ENCODE measurements at regions not wholly inside any gene's neighbourhood (a gene's known extent, or its start where the extent isn't known, plus 50 kb on each side); places are given as distances from the start of the nearest gene placed in this dataset.
"Not testable (repeated sequence)": the region's sequence is repeated elsewhere in the genome, so short reads cannot be mapped to it uniquely, and the experiment has no call there.

- no peak for DNase-seq (ENCODE audit: low read depth)
- no peak overlapping the region for H3K4me3 ChIP-seq (ENCODE audit: low read length)
Measured at GRCh38 chr11:71095294-71095850, 157.0 kb downstream of the SHANK2 start.

GRCh38 chr11:71094296-71095077 is 157.9 kb downstream of the SHANK2 start:
- no peak overlapping the region for H3K4me3 ChIP-seq (ENCODE audit: low read length)
- no peak for TF ChIP-seq CTCF (conservative IDR thresholded peaks at IDR 0.05; ENCODE audit: low read length)
- DNase-seq (ENCODE audit: low read depth) = no peak

More at GRCh38 chr11:71095294-71095850, 157.0 kb downstream of the SHANK2 start:
- TF ChIP-seq CTCF (conservative IDR thresholded peaks at IDR 0.05; ENCODE audit: low read length) = no peak

- no peak for DNase-seq (ENCODE audit: low read depth)
- H3K4me3 ChIP-seq (ENCODE audit: low read length) = no peak overlapping the region
- no peak for TF ChIP-seq CTCF (conservative IDR thresholded peaks at IDR 0.05; ENCODE audit: low read length)
Measured at GRCh38 chr11:71093783-71094182, 158.6 kb downstream of the SHANK2 start.

GRCh38 chr11:71091506-71092265 is 160.7 kb downstream of the SHANK2 start:
- DNase-seq (ENCODE audit: low read depth) = no peak
- H3K4me3 ChIP-seq (ENCODE audit: low read length) = no peak overlapping the region

GRCh38 chr11:71089571-71089970 is 162.8 kb downstream of the SHANK2 start:
- H3K4me3 ChIP-seq (ENCODE audit: low read length) = no peak overlapping the region
- no peak for TF ChIP-seq CTCF (conservative IDR thresholded peaks at IDR 0.05; ENCODE audit: low read length)
- DNase-seq (ENCODE audit: low read depth) = no peak

More at GRCh38 chr11:71091506-71092265, 160.7 kb downstream of the SHANK2 start:
- TF ChIP-seq CTCF (conservative IDR thresholded peaks at IDR 0.05; ENCODE audit: low read length) = no peak

- not testable (repeated sequence) for DNase-seq (ENCODE audit: low read depth); H3K4me3 ChIP-seq (ENCODE audit: low read length)
Measured at GRCh38 chr11:71088314-71089215, 163.8 kb downstream of the SHANK2 start.

All from AG10803 (cell line).